KMS-11 (cell line): ENCODE measurements at regions not wholly inside any gene's neighbourhood (a gene's known extent, or its start where the extent isn't known, plus 50 kb on each side); places are given as distances from the start of the nearest gene placed in this dataset.

ENCODE experiments used
- H2AFZ ChIP-seq: fragments of 200-600 bp; sonication (generic); 2 replicates; pipeline ENCODE4 v1.6.1; 2016; ENCODE audit warnings: antibody characterized with exemption, mixed run types, low read depth
- H3K27ac ChIP-seq: fragments of 200-600 bp; sonication (generic); 2 replicates; pipeline ENCODE4 v1.6.1; 2016; ENCODE audit warnings: mild to moderate bottlenecking, mixed run types
- H3K27me3 ChIP-seq: fragments of 200-600 bp; sonication (generic); 2 replicates; pipeline ENCODE4 v1.6.1; 2017; ENCODE audit warnings: mild to moderate bottlenecking, low read depth, mixed run types, moderate library complexity; ENCODE audit not compliant: insufficient read depth
- H3K36me3 ChIP-seq: fragments of 200-600 bp; sonication (generic); 2 replicates; pipeline ENCODE4 v1.6.1; 2017; ENCODE audit warnings: mild to moderate bottlenecking, mixed run types; ENCODE audit not compliant: insufficient read depth
- H3K4me1 ChIP-seq: fragments of 200-600 bp; sonication (generic); 2 replicates; pipeline ENCODE4 v1.6.1; 2016; ENCODE audit warnings: mild to moderate bottlenecking, low read depth, mixed run types; ENCODE audit not compliant: poor library complexity, severe bottlenecking
- H3K4me2 ChIP-seq: fragments of 200-600 bp; sonication (generic); 2 replicates; pipeline ENCODE4 v1.7.0; 2016; ENCODE audit warnings: mild to moderate bottlenecking, mixed run types
- H3K4me3 ChIP-seq: fragments of 200-600 bp; sonication (generic); IDR thresholded peaks from 2 replicates; pipeline ENCODE4 v1.6.1; 2017; ENCODE audit warnings: low read depth, low read length, mixed read lengths; ENCODE audit not compliant: insufficient read depth
- H3K79me2 ChIP-seq: fragments of 200-600 bp; sonication (generic); 2 replicates; pipeline ENCODE4 v1.6.1; 2016; ENCODE audit warnings: low read depth, mixed run types; ENCODE audit not compliant: insufficient read depth
- H3K9ac ChIP-seq: fragments of 200-600 bp; sonication (generic); 2 replicates; pipeline ENCODE4 v1.6.1; 2016; ENCODE audit warnings: mild to moderate bottlenecking, mixed run types
- H4K20me1 ChIP-seq: fragments of 200-600 bp; sonication (generic); 2 replicates; pipeline ENCODE4 v1.6.1; 2016; ENCODE audit warnings: mild to moderate bottlenecking, mixed run types; ENCODE audit not compliant: insufficient read depth
- TF ChIP-seq, protein P1 (sequence below): fragments of 200-600 bp; sonication (generic); conservative IDR thresholded peaks from 2 replicates; pipeline ENCODE4 v1.6.1; 2017; ENCODE audit warnings: low read depth, mild to moderate bottlenecking, antibody characterized with exemption, low read length, moderate library complexity, mixed read lengths

DNA sequence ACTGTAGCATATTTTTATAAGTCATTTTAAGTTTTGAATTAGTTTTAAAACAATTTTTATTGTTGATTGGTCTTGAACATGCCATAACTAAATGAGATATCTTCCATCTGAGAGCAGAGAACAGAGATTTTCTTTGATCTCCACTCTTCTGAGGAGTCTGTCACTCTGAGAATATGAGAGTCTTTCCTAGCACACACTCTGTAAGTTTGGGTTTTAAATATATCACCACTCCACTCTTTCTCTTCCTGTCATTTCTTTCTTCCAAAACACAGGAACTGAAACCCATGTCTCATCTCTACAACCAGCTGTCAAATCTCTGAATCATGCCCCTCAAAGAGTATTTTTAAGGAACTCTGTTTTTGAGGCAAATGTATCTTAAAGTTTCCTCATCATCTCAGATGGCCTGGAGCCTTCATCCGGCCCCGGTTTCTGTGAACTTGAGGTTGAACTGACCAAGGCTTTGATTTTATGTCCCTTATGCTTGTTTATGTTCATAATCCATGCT, 698.2 kb upstream of the SGCG start:
- Histone ChIP-seq H3K36me3 (no peaks in the 10 kb centered on the region), H3K27ac (no peak overlapping the region), H4K20me1 (no peaks in the 10 kb centered on the region), H3K27me3 (no peaks in the 10 kb centered on the region), H2AFZ (no peak overlapping the region), H3K79me2 (no peaks in the 10 kb centered on the region), H3K4me2 (no peak overlapping the region), H3K4me1 (no peaks in the 10 kb centered on the region), H3K9ac (no peak overlapping the region), H3K4me3 (no peak overlapping the region)
- TF ChIP-seq, protein P1, sequence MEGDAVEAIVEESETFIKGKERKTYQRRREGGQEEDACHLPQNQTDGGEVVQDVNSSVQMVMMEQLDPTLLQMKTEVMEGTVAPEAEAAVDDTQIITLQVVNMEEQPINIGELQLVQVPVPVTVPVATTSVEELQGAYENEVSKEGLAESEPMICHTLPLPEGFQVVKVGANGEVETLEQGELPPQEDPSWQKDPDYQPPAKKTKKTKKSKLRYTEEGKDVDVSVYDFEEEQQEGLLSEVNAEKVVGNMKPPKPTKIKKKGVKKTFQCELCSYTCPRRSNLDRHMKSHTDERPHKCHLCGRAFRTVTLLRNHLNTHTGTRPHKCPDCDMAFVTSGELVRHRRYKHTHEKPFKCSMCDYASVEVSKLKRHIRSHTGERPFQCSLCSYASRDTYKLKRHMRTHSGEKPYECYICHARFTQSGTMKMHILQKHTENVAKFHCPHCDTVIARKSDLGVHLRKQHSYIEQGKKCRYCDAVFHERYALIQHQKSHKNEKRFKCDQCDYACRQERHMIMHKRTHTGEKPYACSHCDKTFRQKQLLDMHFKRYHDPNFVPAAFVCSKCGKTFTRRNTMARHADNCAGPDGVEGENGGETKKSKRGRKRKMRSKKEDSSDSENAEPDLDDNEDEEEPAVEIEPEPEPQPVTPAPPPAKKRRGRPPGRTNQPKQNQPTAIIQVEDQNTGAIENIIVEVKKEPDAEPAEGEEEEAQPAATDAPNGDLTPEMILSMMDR = no peak

DNA sequence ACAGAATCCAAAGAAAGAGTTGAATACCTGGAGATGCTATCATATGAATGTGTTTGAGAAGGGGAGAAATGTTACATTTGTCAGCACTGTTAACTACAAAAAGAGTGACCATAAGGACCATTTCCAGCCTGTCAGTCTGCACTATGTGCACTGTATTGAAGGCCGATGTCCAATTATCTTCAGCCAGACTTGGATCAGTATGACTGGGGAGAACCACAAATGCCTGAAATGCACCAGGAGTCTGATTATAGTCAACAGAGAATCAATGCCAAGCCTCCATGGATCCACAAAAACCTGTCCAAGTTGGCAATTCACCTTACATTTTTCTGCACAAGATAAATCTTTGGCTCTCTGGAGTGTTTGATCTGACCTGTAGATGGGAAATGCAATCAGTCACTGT, 697.5 kb upstream of the SGCG start:
- no peak overlapping the region for H3K9ac ChIP-seq
- no peaks in the 10 kb centered on the region for H3K27me3 ChIP-seq
- no peak overlapping the region for H3K4me2 ChIP-seq
- H3K27ac ChIP-seq = no peak overlapping the region
- no peaks in the 10 kb centered on the region for H3K79me2 ChIP-seq
- H3K4me3 ChIP-seq = no peak overlapping the region
- H2AFZ ChIP-seq = no peak overlapping the region
- H4K20me1 ChIP-seq = no peaks in the 10 kb centered on the region
- no peaks in the 10 kb centered on the region for H3K36me3 ChIP-seq
- TF ChIP-seq, protein P1 = no peak
- no peaks in the 10 kb centered on the region for H3K4me1 ChIP-seq

DNA sequence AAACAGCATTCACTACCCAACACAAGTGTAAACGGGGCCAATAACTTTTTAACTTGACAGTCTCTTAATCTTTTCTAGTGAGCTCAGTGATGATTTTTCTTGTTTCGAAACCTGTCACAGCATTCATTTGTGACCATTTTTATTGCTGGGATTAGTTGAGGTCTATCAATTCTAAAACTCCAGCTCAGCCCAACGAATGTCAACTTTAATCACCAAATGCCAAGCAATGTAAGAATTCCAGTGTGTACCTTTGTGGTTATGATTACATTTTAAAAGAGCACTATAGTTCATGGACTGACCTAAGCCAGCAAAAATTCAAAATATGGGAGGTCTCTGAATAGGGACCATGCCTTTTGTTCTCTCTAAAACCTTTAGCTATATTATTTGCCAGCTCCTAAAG, 694.3 kb upstream of the SGCG start:
- Histone ChIP-seq H4K20me1 (no peaks in the 10 kb centered on the region), H3K27ac (no peak overlapping the region), H2AFZ (no peak overlapping the region), H3K79me2 (no peaks in the 10 kb centered on the region), H3K27me3 (no peaks in the 10 kb centered on the region), H3K4me3 (no peak overlapping the region), H3K4me2 (no peak overlapping the region), H3K36me3 (no peaks in the 10 kb centered on the region), H3K9ac (no peak overlapping the region), H3K4me1 (no peaks in the 10 kb centered on the region)
- TF ChIP-seq, protein P1 = no peak

DNA sequence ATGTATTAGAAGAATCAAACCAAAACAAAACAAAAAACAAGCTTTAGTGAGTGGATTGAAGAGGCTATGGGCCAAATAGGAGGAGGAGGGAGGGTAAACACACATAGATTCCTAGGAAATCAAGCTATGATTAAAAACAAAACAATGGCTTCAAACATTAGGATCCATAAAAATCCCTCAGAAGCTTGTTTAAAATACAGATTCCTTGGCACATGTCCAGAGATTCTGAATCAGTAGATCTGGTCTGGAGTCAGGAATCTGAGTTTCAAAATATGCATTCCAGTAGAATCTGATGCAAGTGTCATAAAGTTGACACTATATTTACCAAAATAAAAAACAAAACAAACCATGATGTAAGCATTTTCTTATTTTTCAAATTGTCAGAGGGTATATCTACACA, 692.8 kb upstream of the SGCG start:
- Histone ChIP-seq H3K36me3 (no peaks in the 10 kb centered on the region), H3K79me2 (no peaks in the 10 kb centered on the region), H4K20me1 (no peaks in the 10 kb centered on the region), H3K27me3 (no peaks in the 10 kb centered on the region), H3K4me2 (no peak overlapping the region), H2AFZ (no peak overlapping the region), H3K9ac (no peak overlapping the region), H3K4me1 (no peaks in the 10 kb centered on the region), H3K4me3 (no peak overlapping the region), H3K27ac (no peak overlapping the region)
- TF ChIP-seq, protein P1 = no peak
